HCT116 (cell line): ENCODE measurements at regions not wholly inside any gene's neighbourhood (a gene's known extent, or its start where the extent isn't known, plus 50 kb on each side); places are given as distances from the start of the nearest gene placed in this dataset.

Source experiments
- ATAC-seq: fragments of 200-7000 bp; cut with Tn5 transposase; 2 replicates; pipeline ENCODE4 v1.9.1; 2020; ENCODE audit warnings: mild to moderate bottlenecking, moderate library complexity
- BruUV-seq: library from RNA; stranded (reverse); fragments of 400-500 nt; replicated peaks from 2 replicates; lab custom pipeline; 2021; lab: Mats Ljungman, UMichigan
- CTCF ChIA-PET: fragments of 300-600 bp; sonication (Branson Sonifier 250); formaldehyde crosslinking; loops from one replicate; lab custom pipeline; 2021; ENCODE audit warnings: antibody characterized with exemption; lab: Charles Lee
- POLR2A ChIA-PET: fragments of 300-600, 350-600 bp; sonication (Branson Sonifier 250); formaldehyde crosslinking; loops from one replicate; lab custom pipeline; 2021; ENCODE audit warnings: antibody characterized with exemption; lab: Charles Lee
- RAD21 ChIA-PET, 2 experiments: fragments of 300-600 bp; sonication (Branson Sonifier 250); formaldehyde crosslinking; loops; one replicate each; lab custom pipeline; 2023; ENCODE audit warnings: low total read pairs in 2 of 2; ENCODE audit not compliant: uncharacterized antibody in 2 of 2, unreplicated experiment in 2 of 2, low non-redundant PET in 1 of 2; lab: Charles Lee
- DNase-seq: peaks from one replicate; pipeline ENCODE4 v3.0.0-alpha.2; 2010; ENCODE audit warnings: low read depth, low spot score
- H2AFZ ChIP-seq: fragments of 200-600 bp; shearing (Covaris generic), sonication (generic); 2 replicates; pipeline ENCODE4 v1.6.1; 2017; ENCODE audit warnings: low read depth, mixed run types, mixed read lengths, antibody characterized with exemption, low read length; ENCODE audit not compliant: poor library complexity, severe bottlenecking
- H3K27ac ChIP-seq: 2 replicates; pipeline ENCODE4 v1.5.1; 2012; ENCODE audit warnings: low read depth, low read length
- H3K27me3 ChIP-seq: fragments of 200-600 bp; sonication (generic); 2 replicates; pipeline ENCODE4 v1.6.1; 2016; ENCODE audit warnings: mixed run types, low read length, mixed read lengths; ENCODE audit not compliant: insufficient read depth
- H3K36me3 ChIP-seq, 2 experiments: fragments of 200-500 bp in 1 of 2; fragments of 200-600 bp in 1 of 2; sonication (Bioruptor generic) in 1 of 2; sonication (generic) in 1 of 2; 2 replicates each; pipeline versions ENCODE4 v1.5.1 to v1.6.1; 2014 to 2016; ENCODE audit warnings: low read length in 2 of 2, inconsistent platforms in 1 of 2, mixed read lengths in 1 of 2, mixed run types in 1 of 2; ENCODE audit not compliant: insufficient read depth in 2 of 2, control insufficient read depth in 1 of 2
- H3K4me1 ChIP-seq, 2 experiments: fragments of 200-600 bp in 1 of 2; sonication (generic) in 1 of 2; 2 replicates each; pipeline versions ENCODE4 v1.5.1 to v1.6.1; 2012 to 2017; ENCODE audit warnings: low read length in 2 of 2, inconsistent platforms in 1 of 2, mild to moderate bottlenecking in 1 of 2, mixed read lengths in 1 of 2, mixed run types in 1 of 2, moderate library complexity in 1 of 2; ENCODE audit not compliant: insufficient read depth in 2 of 2, control insufficient read depth in 1 of 2
- H3K4me2 ChIP-seq: fragments of 200-600 bp; sonication (generic); 2 replicates; pipeline ENCODE4 v1.6.1; 2017; ENCODE audit warnings: mixed run types, low read length, mixed read lengths
- H3K4me3 ChIP-seq, 2 experiments: fragments of 200-600 bp in 1 of 2; sonication (generic) in 1 of 2; replicated peaks in 1 of 2; 2 replicates each; pipeline ENCODE4 v1.5.1; 2011 to 2016; ENCODE audit warnings: low read length in 2 of 2, control low read depth in 1 of 2, low read depth in 1 of 2, mild to moderate bottlenecking in 1 of 2, mixed read lengths in 1 of 2, mixed run types in 1 of 2
- H3K79me2 ChIP-seq: fragments of 200-600 bp; sonication (generic); 2 replicates; pipeline ENCODE4 v1.6.1; 2017; ENCODE audit warnings: mild to moderate bottlenecking, mixed run types, low read length, moderate library complexity, mixed read lengths; ENCODE audit not compliant: insufficient read depth
- H3K9ac ChIP-seq: fragments of 200-600 bp; sonication (generic); 2 replicates; pipeline ENCODE4 v1.6.1; 2016; ENCODE audit warnings: low read length, mixed read lengths
- H3K9me2 ChIP-seq: fragments of 200-600 bp; sonication (generic), shearing (Covaris generic); 2 replicates; pipeline ENCODE4 v1.6.1; 2017; ENCODE audit warnings: mixed run types, mild to moderate bottlenecking, moderate library complexity; ENCODE audit not compliant: insufficient read depth
- H3K9me3 ChIP-seq, 2 experiments: fragments of 200-500 bp in 1 of 2; fragments of 200-600 bp in 1 of 2; sonication (Bioruptor generic) in 1 of 2; sonication (generic) in 1 of 2; 2 replicates each; pipeline ENCODE4 v1.6.1; 2014 to 2017; ENCODE audit warnings: low read length in 2 of 2, mixed read lengths in 2 of 2, inconsistent platforms in 1 of 2, low read depth in 1 of 2, mild to moderate bottlenecking in 1 of 2, mixed run types in 1 of 2, moderate library complexity in 1 of 2; ENCODE audit not compliant: control insufficient read depth in 1 of 2, insufficient read depth in 1 of 2
- H4K20me1 ChIP-seq: fragments of 200-600 bp; sonication (generic), shearing (Covaris generic); 2 replicates; pipeline ENCODE4 v1.6.1; 2017; ENCODE audit warnings: mixed run types, mild to moderate bottlenecking, moderate library complexity; ENCODE audit not compliant: insufficient read depth
- CEBPB ChIP-seq: IDR thresholded peaks from 2 replicates; pipeline ENCODE4 v1.6.1; 2012; ENCODE audit warnings: low read depth
- EZH2 ChIP-seq: fragments of 200-600 bp; sonication (generic); IDR thresholded peaks from 2 replicates; pipeline ENCODE4 v1.6.1; 2017; ENCODE audit warnings: antibody characterized with exemption, mixed run types
- FOSL1 ChIP-seq: IDR thresholded peaks from 2 replicates; pipeline ENCODE4 v1.6.1; 2012; ENCODE audit warnings: low read depth
- REST ChIP-seq: IDR thresholded peaks from 2 replicates; pipeline ENCODE4 v1.6.1; 2012; ENCODE audit warnings: low read depth
- ZBTB33 ChIP-seq: IDR thresholded peaks from 2 replicates; pipeline ENCODE4 v1.6.1; 2011; ENCODE audit warnings: mild to moderate bottlenecking, low read length, moderate library complexity; ENCODE audit not compliant: insufficient replicate concordance; ENCODE audit errors: extremely low read depth
- ZNF274 ChIP-seq: fragments of 200-500 bp; sonication (Bioruptor generic); IDR thresholded peaks from 2 replicates; pipeline ENCODE4 v1.6.1; 2014; ENCODE audit warnings: mild to moderate bottlenecking, low read depth, low read length, inconsistent platforms
- intact Hi-C: fragments of 100-400 bp; cut with micrococcal nuclease; formaldehyde crosslinking; loops from 2 replicates; pipeline ENCODE4 v1.10.0; 2022

- Histone ChIP-seq H4K20me1 (no peaks in the 10 kb centered on the region), H3K27me3 (peaks cover 10% of the 10 kb centered on the region; the same call in 1 of the 2 replicates), H3K27ac (no peak overlapping the region), H3K9ac (no peak overlapping the region)
- no peak for DNase-seq
- RAD21 ChIA-PET, result no interaction called here
- CTCF ChIA-PET, result no interaction called here
- TF ChIP-seq FOSL1 (no peak), REST (no peak), CEBPB (no peak), EZH2 (no peak), ZNF274 (no peak), ZBTB33 (no peak)
- TF ChIP-seq, all 23 proteins: peak for 0
- no peaks in the 10 kb centered on the region for H3K4me1 ChIP-seq
- no peak overlapping the region for H3K4me3 ChIP-seq
- no peaks in the 10 kb centered on the region for H3K79me2 ChIP-seq
- intact Hi-C loops, result no loop called here
- no peak for ATAC-seq
- no peak overlapping the region for H3K4me2 ChIP-seq
- BruUV-seq, result no TSS peak
- H3K9me3 ChIP-seq, result no peaks in the 10 kb centered on the region
- H2AFZ ChIP-seq, result no peak overlapping the region
- H3K9me2 ChIP-seq, result no peaks in the 10 kb centered on the region
- H3K36me3 ChIP-seq, result no peaks in the 10 kb centered on the region
- POLR2A ChIA-PET, result no interaction called here
Measured at GRCh38 chr2:18242716-18243115, 317.7 kb downstream of the RDH14 start.
